ENCODE measurements at regions not wholly inside any gene's neighbourhood (a gene's known extent, or its start where the extent isn't known, plus 50 kb on each side); places are given as distances from the start of the nearest gene placed in this dataset.
A peak's percentile ranks its signal among the peaks of the same experiment; 100 is the strongest.
"Not testable (repeated sequence)": the region's sequence is repeated elsewhere in the genome, so short reads cannot be mapped to it uniquely, and the experiment has no call there.

GRCh38 chrX:144188489-144188888 is 304.6 kb downstream of the UBE2NL start:
- DNase-seq, result not testable (repeated sequence)

GRCh38 chrX:144197057-144197456 is 313.2 kb downstream of the UBE2NL start:
- DNase-seq, result not testable (repeated sequence)

GRCh38 chrX:144202726-144203125 is 318.9 kb downstream of the UBE2NL start:
- DNase-seq, result not testable (repeated sequence)

GRCh38 chrX:144208360-144209024 is 324.6 kb downstream of the UBE2NL start:
- not testable (repeated sequence) for DNase-seq

- no peak for DNase-seq
These were observed 330.8 kb downstream of the UBE2NL start for GRCh38 chrX:144214651-144215050.

- DNase-seq, result no peak
These were observed 335.2 kb downstream of the UBE2NL start for GRCh38 chrX:144219035-144219434.

- not testable (repeated sequence) for DNase-seq
These were observed 347.4 kb downstream of the UBE2NL start for GRCh38 chrX:144231116-144231785.

GRCh38 chrX:144253356-144253755 is 369.5 kb downstream of the UBE2NL start:
- DNase-seq, result no peak

- no peak for DNase-seq
These were observed 375.2 kb downstream of the UBE2NL start for GRCh38 chrX:144259054-144259453.

- DNase-seq, result no peak
These were observed 381.8 kb downstream of the UBE2NL start for GRCh38 chrX:144265641-144266040.

- DNase-seq, result no peak
These were observed 391.5 kb downstream of the UBE2NL start for GRCh38 chrX:144275367-144275766.

GRCh38 chrX:144275843-144276242 is 392.0 kb downstream of the UBE2NL start:
- DNase-seq, result no peak

GRCh38 chrX:144293229-144293628 is 409.4 kb downstream of the UBE2NL start:
- no peak for DNase-seq

- DNase-seq, result no peak
These were observed 412.1 kb downstream of the UBE2NL start for GRCh38 chrX:144295921-144296320.

- DNase-seq, result no peak
These were observed 413.4 kb downstream of the UBE2NL start for GRCh38 chrX:144297221-144297620.

- peak in 2 of 58 donors; percentile 0 to 4 for DNase-seq
These were observed 443.6 kb downstream of the UBE2NL start for GRCh38 chrX:144327495-144327894.

- no peak for DNase-seq
These were observed 449.6 kb downstream of the UBE2NL start for GRCh38 chrX:144333429-144333828.

- DNase-seq, result no peak
These were observed 450.7 kb downstream of the UBE2NL start for GRCh38 chrX:144334577-144334976.

GRCh38 chrX:144335402-144335801 is 451.5 kb downstream of the UBE2NL start:
- DNase-seq, result no peak

GRCh38 chrX:144379156-144379555 is 495.3 kb downstream of the UBE2NL start:
- no peak for DNase-seq

- no peak for DNase-seq
These were observed 504.9 kb downstream of the UBE2NL start for GRCh38 chrX:144388738-144389137.

All from anterior cingulate cortex (tissue), 58 donors.